EL (cell line): ENCODE measurements at regions not wholly inside any gene's neighbourhood (a gene's known extent, or its start where the extent isn't known, plus 50 kb on each side); places are given as distances from the start of the nearest gene placed in this dataset.
A peak's percentile ranks its signal among the peaks of the same experiment; 100 is the strongest.

ENCODE experiments used
- DNase-seq: peaks from one replicate; pipeline ENCODE4 v3.0.0-alpha.2; 2016

DNA sequence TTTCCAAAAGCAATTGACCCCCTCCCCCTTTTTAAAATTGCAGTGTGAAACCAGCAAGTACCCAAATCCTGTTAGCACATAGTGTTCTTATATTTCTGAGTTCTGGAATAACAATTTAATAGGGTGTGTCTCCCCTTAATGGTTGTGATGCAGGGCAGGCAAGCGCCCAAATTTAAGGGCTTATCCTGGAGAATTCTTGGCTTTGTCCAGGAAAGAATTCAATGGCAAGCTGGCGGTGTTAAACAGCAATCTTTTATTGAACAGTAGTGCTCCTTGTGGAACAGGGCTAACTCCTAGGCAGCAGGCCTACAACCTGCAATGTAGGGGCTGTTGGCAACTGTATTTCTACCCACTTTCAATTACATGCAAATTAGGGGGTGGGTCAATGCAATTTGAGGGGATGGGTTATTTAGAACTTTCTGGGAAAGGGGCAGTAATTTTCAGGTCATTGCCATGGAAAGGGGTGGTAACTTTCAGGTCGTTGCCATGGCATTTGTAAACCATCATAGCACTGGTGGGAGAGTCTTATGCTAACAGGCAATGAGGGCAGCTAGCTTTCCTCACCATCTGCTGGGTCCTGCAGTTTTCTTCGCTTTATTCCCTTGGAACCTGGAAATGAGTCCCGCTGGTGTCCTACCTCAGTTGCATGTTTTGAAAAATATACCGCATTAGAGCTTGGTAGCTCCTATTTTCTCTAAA, 149.0 kb upstream of the KCTD1 start:
- DNase-seq: no peak

DNA sequence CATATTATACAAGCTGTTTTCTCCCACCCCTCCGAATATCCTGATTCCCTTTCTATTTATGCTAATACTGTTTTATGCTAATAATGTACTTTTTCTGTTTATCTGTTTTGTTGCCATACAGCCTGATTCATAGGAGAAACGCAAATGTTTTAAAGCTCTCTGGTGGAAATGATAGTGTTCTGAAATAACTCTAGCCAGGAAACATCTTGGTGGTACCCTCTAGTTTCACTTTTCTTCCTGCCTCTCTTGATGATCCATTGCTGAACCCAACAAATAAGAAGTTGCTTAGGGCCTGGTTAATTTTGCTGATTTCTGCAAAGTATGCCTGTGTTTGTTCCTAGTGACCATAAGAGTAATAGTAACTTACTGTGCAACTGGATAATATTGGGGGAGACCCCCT, 148.4 kb upstream of the KCTD1 start:
- no peak for DNase-seq

DNA sequence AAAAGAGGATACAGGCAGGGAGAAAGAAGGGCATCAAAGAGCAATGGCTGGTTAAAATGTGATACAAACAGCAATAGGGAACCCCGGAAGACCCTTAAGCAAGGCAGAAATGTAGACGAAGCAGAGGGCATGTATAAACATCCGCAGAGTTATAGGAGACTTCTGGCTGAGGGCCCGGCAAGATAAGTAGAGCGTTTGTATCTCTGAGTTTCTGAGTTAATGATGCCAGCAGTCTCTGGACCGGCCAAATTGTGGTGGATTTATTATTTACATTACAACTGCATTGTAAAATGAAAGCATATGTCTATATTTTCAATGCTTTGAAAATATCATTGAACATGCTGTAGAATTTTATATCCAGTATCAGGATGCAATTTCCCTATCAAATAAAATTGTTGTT, 148.0 kb upstream of the KCTD1 start:
- DNase-seq: no peak

DNA sequence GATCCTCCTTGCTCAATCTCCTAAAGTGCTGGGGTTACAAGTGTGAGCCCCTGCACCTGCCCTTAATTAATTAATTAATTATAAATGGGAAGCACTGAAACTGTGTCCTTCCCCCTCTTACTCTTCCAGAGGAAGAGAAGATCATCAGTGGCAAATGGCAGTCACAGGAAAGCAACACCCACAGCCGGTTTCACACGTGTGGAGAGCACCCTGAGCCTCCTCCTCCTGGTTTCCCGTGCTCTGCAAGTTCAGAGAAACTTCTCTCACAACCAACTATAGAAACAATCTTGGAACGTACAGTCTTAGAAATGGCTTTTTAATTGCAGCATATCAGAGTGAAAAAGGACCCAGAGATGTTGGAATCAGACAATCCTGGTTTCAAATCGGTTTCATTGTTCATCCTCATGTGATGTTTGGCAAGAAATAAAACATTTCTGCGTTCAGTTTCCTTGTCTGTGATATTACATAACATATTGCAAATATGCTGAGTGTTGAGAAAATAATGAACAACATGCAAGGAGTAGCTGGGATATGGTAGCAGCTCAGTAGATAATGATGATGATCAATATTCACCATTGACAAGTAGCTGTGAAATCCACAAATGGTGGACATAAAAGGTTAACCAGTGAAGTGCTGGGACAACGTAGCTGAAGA, 141.0 kb upstream of the KCTD1 start:
- no peak for DNase-seq

DNA sequence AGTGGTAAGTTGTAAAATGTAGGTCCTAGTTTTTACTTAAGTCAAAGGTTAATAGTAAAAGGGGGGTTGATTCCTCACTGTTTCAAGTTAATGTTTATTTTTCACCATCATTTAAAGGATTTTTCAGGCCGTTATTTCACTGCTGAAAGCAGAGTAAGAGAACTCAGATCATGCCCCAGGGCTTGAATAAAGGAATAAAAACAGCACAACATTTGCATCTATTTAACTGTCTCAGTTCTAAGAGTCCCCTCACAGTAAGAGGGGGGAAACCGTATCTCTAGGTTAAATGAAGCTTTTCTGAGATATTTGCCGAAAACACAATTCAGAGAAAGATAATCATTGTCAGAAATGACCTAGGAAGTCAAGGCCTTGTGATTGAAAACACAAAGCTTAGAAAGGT, 138.2 kb upstream of the KCTD1 start:
- no peak for DNase-seq

DNA sequence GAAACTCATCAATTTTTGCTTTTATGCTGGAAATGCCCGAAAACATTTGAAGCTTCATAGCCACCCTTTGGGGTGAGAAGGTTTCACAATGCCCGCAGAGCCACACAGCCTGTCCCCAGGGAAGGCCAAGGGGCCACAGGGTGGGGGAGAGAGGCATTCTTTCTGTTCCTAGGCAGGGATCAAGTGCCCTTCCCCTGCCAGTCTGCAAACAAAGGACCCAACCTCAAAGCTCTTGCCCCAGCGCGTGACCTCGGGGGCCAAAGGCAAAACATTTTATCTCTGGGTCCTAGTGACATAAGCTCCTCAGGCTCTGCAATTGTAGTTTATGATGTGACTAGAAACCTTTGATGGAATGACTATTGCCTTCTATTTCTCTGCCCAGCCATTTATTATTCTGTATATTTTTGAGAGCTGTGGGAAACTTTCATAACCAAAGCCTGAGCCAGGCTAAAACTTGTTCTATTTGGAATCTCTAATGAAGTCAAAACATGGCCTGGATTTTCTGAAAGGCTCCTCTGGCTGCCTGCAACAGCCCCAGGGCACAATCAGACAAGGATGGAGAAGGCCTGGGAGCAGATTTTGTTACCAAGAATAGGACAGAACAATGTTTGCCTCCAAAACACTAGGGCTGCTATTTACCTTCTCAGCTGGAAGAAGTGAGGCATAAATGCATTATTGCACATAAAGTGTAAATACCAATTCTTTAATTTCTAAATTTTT, 137.2 kb upstream of the KCTD1 start:
- DNase-seq: no peak

DNA sequence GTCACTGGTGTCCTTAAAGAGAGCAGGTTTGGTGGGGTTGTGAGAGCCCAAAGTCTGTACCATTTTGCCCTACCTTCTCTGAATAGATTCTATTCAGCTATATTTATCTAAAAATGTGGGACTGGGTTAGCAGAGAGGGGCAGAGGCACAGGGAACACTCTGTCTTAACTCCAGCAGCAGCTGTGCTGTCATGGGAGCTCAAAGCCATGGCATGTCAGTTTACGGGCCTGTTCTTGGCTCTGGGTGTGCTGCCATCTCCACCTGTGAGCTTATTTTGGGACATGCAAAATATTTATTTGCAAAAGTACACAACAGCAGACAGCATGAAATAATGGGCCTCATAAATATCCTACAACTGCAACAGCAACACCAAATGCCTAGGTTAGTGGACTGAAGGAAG, 129.6 kb upstream of the KCTD1 start:
- DNase-seq: no peak

DNA sequence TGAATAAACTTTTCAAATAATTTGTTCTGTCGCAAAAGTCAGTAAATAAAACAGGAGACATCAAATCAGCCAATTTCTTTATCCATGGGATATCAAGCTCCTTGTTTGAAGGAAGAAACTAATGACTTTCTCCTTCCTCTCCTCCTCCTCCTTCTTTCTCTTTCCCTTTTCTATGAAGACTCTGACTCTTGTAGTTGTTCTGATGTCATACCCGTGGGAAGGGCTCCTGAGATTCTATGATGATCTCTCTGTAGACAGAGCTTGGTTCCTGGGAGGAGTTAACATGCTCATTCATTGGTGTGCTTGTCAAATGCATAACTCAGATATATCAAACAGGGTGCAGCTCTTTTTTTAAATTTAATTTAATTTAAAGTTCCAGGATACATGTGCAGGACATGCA, 118.7 kb upstream of the KCTD1 start:
- DNase-seq: no peak

DNA sequence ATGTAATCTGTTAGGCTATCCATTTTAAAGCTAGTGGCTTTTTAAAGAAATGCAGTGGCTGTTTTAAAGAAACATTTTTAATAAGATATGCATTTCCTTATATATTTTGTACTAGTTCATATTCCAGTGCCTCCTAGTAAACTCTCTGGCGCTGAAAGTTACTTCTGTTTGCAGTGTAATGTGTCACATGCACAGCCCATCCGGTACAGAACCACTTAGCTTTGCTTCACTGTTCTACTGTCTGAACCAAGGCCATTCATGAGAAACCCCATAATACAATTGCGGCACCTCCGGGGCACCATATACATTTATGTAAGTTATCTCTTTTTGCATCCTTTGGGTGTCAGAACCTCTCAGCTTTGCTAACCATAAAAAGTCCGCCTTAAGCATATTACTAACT, 114.6 kb upstream of the KCTD1 start:
- DNase-seq: no peak

DNA sequence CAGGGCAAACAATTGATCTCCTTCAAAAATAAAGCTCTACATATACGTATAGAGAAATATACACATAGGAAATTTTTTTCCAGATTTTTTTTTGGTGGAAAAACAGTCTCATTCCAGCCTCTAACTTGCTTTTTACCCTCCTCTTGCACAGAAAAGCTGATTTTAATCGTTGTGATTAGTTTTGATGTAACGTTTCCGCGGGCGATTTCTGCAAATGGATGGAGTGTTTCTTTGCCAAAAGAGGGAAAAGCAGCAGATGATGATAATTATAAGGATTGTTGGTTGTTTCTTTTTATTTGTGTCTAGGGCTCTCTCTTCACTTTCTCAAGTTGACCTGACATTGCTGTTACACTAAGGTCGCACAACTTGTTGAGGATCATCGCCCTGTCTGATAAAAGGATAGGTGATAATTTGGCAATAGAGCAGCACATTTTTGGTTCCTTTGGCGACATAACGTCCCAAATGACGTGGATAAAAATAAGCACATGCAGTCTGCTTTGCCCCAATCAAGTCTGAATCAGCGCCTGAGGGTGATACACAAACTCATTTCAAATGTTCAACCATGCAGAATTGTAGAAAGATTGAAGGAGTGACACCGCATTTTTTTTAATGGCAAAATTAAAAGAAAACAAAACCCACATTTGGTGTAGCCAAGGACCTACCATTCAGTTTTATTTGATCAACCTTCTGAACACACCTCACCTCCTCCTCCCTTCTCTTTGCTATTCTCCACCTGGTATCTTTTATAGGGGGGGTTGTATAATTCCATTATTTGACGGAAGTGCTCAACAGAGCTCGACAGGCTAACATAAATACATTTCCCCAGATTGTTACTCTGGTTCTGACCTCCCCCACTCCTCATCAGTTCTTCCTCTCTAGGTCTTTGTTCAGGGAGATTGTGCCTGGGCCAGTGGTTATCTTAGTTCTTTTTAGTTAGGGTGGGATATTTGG, 109.6 kb upstream of the KCTD1 start:
- DNase-seq: no peak

DNA sequence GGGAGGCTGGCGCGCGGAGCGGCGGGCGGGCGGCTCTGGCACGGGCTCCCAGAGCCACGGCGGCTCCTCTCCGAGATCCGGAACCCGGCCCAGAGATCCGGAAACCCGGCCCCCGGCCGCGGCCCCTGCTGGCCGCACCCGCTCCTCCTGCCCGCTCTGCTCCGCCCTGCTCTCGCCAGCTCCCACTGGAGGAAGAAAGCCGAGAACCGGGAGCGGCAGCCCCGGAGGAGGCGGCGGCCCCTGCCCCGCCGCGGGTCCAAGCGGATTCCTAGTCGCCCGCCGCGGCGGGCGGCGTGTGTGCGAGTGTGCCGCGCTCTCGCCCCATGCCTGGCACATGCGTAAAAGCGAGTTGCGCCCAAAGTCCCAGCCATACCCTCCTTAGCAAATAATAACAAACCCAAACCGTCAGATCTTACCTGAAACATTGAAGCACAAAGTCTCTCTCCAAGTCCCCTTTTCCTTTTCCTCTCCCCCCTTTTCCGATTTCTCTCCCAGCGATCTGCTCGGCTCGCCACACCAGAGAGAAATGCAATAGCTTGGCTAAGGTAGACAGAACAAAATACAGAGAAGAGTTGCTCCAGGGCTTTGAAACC, 108.7 kb upstream of the KCTD1 start:
- DNase-seq: peak; percentile 64

DNA sequence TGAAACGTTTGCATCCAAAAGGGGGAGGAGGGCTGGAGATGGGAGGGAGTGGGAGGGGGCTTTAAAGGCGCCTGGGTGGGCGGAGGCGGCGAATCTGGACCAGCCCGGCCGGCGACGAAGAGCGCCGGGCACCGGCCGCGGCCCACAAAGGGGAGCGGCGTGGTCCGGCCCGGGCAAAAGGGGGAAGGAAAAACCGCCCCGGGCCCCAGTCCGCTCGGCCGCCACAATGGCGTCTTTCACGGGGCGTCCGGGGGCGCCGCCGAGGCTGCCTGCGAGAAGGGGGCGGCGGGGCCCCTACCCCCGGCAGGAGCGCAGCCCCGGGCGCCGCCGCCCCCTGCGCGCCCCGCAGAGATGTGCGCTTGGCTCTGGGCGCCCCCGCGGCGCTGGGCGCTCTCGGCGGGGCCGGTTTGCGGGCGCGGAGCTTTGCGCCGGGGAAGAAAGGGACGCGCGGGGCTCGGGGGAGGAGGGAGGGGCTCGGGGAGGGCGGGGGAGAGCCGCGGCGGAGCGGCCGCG, 108.1 kb upstream of the KCTD1 start:
- DNase-seq: no peak

DNA sequence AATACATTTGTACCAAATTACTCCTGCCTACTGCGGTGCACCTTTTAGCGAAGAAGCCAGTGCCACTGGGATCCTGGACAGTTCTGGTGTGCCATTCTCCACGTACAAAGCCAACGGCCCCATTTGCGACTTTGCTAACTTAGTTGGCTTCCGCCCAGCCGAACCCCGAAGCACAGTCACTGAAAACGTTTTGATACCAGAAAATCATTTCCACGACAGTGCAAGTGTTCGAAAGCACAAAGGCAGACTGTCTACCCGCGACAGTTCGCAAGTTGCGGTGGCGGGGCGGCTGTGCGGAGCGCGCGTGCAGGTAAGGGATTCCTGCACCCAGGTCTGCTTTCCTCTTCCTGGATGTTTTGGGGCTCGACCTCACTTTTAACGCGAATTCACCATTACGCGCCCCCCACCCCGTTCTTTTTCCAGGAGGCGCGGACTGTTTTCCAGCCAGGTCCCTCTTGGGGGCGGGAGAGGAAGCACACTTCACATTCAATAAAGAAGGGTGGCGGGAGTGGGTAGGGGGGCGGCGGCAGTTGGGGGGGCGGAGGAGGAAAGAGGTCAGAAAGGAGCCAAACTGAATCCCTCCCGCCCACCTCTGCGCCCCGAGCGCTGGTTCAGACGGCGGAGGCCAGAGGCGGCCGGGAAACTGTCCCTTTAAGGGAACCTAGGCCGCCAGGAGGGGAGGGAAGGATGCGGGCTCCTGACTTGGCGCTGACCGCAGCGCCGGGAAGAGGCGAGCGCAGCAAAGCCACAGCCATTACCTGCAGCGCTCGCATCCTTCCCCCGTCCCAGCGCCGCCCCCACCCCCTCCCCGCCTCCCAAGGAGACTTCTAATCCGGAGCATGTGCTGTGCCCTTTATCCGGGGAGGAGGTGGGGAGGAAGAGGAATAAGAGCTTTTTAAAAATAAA, 107.4 kb upstream of the KCTD1 start:
- DNase-seq: peak; percentile 42

DNA sequence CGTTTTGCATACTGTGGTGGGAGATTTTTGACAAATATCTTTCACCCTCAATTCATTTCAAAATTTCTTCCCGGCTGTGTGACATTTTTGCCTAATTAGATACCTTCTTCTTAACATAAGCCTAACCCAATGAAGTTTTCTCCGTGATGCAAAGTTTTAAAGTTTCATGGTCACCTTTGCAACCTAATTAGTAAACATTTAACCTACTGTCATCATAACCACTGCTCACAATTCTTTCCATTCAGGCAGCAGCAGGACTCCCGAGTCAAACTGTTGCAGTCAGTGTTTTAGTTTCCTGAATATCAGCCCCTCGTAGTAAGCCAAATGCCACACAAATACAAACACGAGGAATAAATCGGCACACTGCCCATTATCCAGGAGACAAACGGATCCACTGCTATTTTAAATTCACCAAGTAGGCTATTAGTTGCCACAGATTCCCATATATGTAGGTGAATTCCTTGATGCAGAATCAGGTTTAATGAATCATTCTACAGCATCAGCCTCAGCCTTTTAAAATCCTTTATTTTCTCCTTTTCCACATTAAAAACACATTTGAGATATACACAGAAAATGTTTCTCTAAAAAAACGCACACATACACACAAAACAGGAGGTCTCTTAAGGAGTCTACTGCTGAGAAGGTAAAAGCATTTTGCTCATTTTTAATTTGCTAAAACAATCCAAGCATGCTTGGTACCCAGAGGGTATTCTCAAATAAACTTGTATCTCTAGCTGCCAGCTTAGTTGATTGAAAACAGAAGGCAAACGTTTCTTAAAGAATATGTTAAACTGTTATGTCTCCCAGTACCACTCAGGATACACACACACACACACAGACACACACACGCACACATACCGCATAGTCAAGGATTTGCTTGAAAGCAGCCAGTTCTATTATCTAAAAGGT, 106.5 kb upstream of the KCTD1 start:
- DNase-seq: no peak

DNA sequence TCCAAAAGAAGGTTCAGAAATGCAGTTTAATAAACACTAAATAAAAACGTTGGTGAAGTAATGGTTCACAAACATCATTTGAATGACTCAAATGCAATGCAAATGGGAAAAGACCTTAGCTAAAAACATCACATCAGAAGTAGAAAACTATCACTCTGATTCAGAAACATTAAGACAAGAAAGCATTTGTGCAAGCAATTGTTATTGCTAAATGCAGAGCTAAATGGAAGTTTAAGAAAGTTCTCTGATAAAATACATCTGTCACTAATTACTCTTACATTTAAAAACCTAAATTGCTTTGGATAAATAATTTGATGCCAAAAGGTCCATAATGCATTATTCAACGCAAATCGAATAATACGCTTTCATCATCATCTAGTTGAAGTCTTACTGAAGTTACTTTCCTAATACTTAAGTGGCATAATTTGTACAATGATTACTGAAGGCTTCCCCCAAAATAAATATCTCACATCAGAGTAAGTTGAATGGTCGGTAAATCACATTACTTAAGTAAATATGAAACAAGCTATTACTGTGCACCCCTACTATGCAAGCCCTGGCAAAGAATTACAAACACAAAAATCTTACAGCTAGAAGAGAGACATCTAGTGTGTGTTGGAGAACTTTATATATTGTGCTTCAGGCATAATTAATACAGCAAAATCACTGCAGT, 105.7 kb upstream of the KCTD1 start:
- no peak for DNase-seq

DNA sequence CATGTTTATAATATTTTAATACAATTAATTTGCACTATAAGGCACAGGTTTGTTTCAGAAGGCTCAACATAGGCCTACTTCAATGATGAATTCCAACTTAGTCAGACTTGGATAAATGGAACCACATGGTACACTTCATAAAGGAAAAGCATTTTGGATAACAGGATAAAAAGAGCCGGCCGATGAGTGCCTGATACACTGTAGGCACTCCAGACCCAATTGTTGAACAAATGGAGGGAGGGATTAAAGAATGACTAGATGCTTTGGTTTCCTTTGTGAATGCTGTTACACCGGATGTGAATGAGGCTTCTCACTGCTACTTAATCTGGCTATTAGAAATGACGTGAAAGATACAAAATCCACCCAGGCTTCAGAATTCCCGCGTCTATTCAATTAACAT, 104.1 kb upstream of the KCTD1 start:
- no peak for DNase-seq

DNA sequence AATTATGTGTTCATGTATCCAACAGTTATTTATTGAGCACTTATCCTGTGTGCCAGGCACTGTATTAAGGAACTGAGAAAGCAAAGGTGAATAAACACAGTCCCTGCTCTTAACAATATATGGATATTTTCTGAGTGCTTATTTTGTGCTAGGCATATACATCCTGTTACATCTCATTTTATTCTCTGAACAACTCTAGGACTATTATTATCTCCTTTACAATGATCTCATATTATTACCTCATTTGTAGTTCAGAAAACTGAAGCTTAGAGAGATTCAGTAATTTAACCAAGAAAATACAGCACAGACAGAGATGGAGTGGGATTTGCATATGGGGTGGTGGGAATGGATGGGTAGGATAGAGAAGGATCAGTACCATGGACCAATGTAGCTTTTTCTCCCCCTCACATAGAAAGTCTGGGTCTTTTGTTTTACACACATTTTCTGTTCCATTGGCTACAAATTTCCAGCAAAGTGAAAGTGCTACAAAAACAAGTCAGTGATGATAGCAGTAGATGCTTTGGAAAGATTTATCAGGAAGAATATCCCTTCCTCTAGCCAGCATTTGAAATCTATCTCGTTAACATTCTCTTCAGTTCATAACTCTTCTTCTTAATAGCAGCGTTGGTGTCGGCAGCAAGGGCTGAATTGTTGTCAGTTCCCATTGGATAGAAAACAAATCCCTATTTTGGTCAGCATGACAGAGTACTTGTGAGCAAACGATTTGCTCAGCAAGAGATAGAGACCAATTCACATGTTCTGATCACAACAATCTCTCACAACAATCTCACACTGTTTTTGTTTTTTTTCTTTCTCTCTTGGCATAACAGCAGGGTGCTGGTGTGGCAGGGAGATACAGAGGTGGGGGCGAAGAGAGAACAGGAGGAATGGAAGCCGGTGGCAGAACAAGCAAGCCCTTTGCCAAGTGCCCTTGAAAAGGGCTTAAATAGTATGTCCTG, 102.2 kb upstream of the KCTD1 start:
- DNase-seq: no peak

DNA sequence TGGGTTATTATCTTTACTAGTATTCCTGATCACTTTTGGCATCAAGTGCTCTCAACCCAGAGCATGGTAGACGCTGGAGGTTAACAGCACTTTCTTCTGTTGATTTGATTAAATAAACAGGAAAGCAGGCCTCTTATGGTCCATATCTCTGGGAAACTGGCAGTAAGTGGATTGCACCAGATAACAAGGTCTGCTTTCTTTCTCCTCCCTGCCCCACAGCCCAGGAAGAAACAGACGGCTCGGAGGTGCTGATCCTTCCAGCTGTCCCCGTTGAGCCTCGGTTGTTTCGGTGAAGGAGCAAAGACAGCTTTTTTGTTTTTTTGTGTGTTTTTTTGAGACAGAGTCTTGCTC, 100.8 kb upstream of the KCTD1 start:
- no peak for DNase-seq
